Activated CD4-positive, alpha-beta T cell treated with anti-CD3 and anti-CD28 coated beads, Interleukin-2, amount 10 ng/mL, durations not matched to agents 7 days and 5 days (primary cell): ENCODE measurements at regions not wholly inside any gene's neighbourhood (a gene's known extent, or its start where the extent isn't known, plus 50 kb on each side); places are given as distances from the start of the nearest gene placed in this dataset.

Source experiments
- CTCF ChIA-PET: fragments of 350-600 bp; sonication (Branson Sonifier 250); formaldehyde crosslinking; loops from one replicate; lab custom pipeline; 2021; ENCODE audit warnings: antibody characterized with exemption; lab: Charles Lee
- POLR2A ChIA-PET: fragments of 350-600 bp; sonication (Branson Sonifier 250); formaldehyde crosslinking; loops from one replicate; lab custom pipeline; 2021; ENCODE audit warnings: antibody characterized with exemption; lab: Charles Lee
- DNase-seq: peaks from one replicate; pipeline ENCODE4 v3.0.0-alpha.2; 2020
- H3K27ac Mint-ChIP-seq: one replicate; pipeline ENCODE4 v1.8.0; 2021; ENCODE audit warnings: mild to moderate bottlenecking, moderate library complexity, mixed read lengths
- H3K27me3 Mint-ChIP-seq: one replicate; pipeline ENCODE4 v1.8.0; 2021; ENCODE audit warnings: mixed read lengths
- H3K36me3 Mint-ChIP-seq: one replicate; pipeline ENCODE4 v1.8.0; 2021; ENCODE audit warnings: low read depth, mixed read lengths
- H3K4me1 Mint-ChIP-seq: one replicate; pipeline ENCODE4 v1.8.0; 2021; ENCODE audit warnings: mixed read lengths
- H3K4me3 Mint-ChIP-seq: one replicate; pipeline ENCODE4 v1.8.0; 2021; ENCODE audit warnings: mild to moderate bottlenecking, moderate library complexity, mixed read lengths
- H3K9me3 Mint-ChIP-seq: one replicate; pipeline ENCODE4 v1.8.0; 2021; ENCODE audit warnings: mixed read lengths

GRCh38 chr3:110067527-110067926 lies 730.2 kb upstream of the DPPA4 start:
- CTCF ChIA-PET: no interaction called here
- no peaks in the 10 kb centered on the region for H3K9me3 Mint-ChIP-seq
- no peak for DNase-seq
- H3K36me3 Mint-ChIP-seq: no peaks in the 10 kb centered on the region
- H3K27me3 Mint-ChIP-seq: no peaks in the 10 kb centered on the region
- no peak overlapping the region for H3K27ac Mint-ChIP-seq
- POLR2A ChIA-PET: no interaction called here
- H3K4me3 Mint-ChIP-seq: no peak overlapping the region
- no peaks in the 10 kb centered on the region for H3K4me1 Mint-ChIP-seq

- POLR2A ChIA-PET: no interaction called here
- DNase-seq: no peak
- CTCF ChIA-PET: no interaction called here
- Mint-ChIP-seq H3K4me3 (no peak overlapping the region), H3K9me3 (no peaks in the 10 kb centered on the region), H3K36me3 (no peaks in the 10 kb centered on the region), H3K4me1 (no peaks in the 10 kb centered on the region), H3K27me3 (no peaks in the 10 kb centered on the region), H3K27ac (no peak overlapping the region)
Measured at GRCh38 chr3:110069761-110070160, 732.4 kb upstream of the DPPA4 start.

GRCh38 chr3:110070161-110070916 lies 733.0 kb upstream of the DPPA4 start:
- ChIA-PET POLR2A (no interaction called here), CTCF (no interaction called here)
- no peak overlapping the region for H3K4me3 Mint-ChIP-seq
- H3K4me1 Mint-ChIP-seq: no peaks in the 10 kb centered on the region
- no peaks in the 10 kb centered on the region for H3K9me3 Mint-ChIP-seq
- H3K36me3 Mint-ChIP-seq: no peaks in the 10 kb centered on the region
- no peak overlapping the region for H3K27ac Mint-ChIP-seq
- DNase-seq: no peak
- H3K27me3 Mint-ChIP-seq: no peaks in the 10 kb centered on the region

GRCh38 chr3:110074095-110074494 lies 736.7 kb upstream of the DPPA4 start:
- ChIA-PET CTCF (no interaction called here), POLR2A (no interaction called here)
- H3K36me3 Mint-ChIP-seq: no peaks in the 10 kb centered on the region
- no peak overlapping the region for H3K27ac Mint-ChIP-seq
- H3K4me1 Mint-ChIP-seq: no peaks in the 10 kb centered on the region
- no peak for DNase-seq
- H3K27me3 Mint-ChIP-seq: no peaks in the 10 kb centered on the region
- no peaks in the 10 kb centered on the region for H3K9me3 Mint-ChIP-seq
- no peak overlapping the region for H3K4me3 Mint-ChIP-seq

- H3K4me3 Mint-ChIP-seq: no peak overlapping the region
- no peak overlapping the region for H3K27ac Mint-ChIP-seq
- no peaks in the 10 kb centered on the region for H3K4me1 Mint-ChIP-seq
- H3K9me3 Mint-ChIP-seq: no peaks in the 10 kb centered on the region
- ChIA-PET CTCF (no interaction called here), POLR2A (no interaction called here)
- no peak for DNase-seq
- no peaks in the 10 kb centered on the region for H3K36me3 Mint-ChIP-seq
- H3K27me3 Mint-ChIP-seq: no peaks in the 10 kb centered on the region
Measured at GRCh38 chr3:110077093-110077492, 739.7 kb upstream of the DPPA4 start.

- Mint-ChIP-seq H3K27ac (no peak overlapping the region), H3K4me3 (no peak overlapping the region), H3K27me3 (peaks cover 2% of the 10 kb centered on the region), H3K36me3 (no peaks in the 10 kb centered on the region), H3K9me3 (no peaks in the 10 kb centered on the region), H3K4me1 (no peaks in the 10 kb centered on the region)
- DNase-seq: no peak
- CTCF ChIA-PET: no interaction called here
- POLR2A ChIA-PET: no interaction called here
Measured at GRCh38 chr3:110093411-110093810, 756.1 kb upstream of the DPPA4 start.

GRCh38 chr3:110093812-110094401 lies 756.6 kb upstream of the DPPA4 start:
- ChIA-PET POLR2A (no interaction called here), CTCF (no interaction called here)
- Mint-ChIP-seq H3K4me1 (no peaks in the 10 kb centered on the region), H3K9me3 (no peaks in the 10 kb centered on the region), H3K4me3 (no peak overlapping the region), H3K27ac (no peak overlapping the region), H3K27me3 (peaks cover 2% of the 10 kb centered on the region), H3K36me3 (no peaks in the 10 kb centered on the region)
- DNase-seq: no peak

GRCh38 chr3:110099711-110100110 lies 762.4 kb upstream of the DPPA4 start:
- no peaks in the 10 kb centered on the region for H3K36me3 Mint-ChIP-seq
- no peak for DNase-seq
- no peaks in the 10 kb centered on the region for H3K4me1 Mint-ChIP-seq
- H3K9me3 Mint-ChIP-seq: no peaks in the 10 kb centered on the region
- ChIA-PET POLR2A (no interaction called here), CTCF (no interaction called here)
- H3K4me3 Mint-ChIP-seq: no peak overlapping the region
- H3K27ac Mint-ChIP-seq: no peak overlapping the region
- H3K27me3 Mint-ChIP-seq: no peaks in the 10 kb centered on the region

- H3K9me3 Mint-ChIP-seq: no peaks in the 10 kb centered on the region
- no peak for DNase-seq
- H3K27ac Mint-ChIP-seq: no peak overlapping the region
- ChIA-PET CTCF (no interaction called here), POLR2A (no interaction called here)
- no peaks in the 10 kb centered on the region for H3K4me1 Mint-ChIP-seq
- H3K36me3 Mint-ChIP-seq: no peaks in the 10 kb centered on the region
- H3K4me3 Mint-ChIP-seq: no peak overlapping the region
- H3K27me3 Mint-ChIP-seq: no peaks in the 10 kb centered on the region
Measured at GRCh38 chr3:110101361-110101760, 764.0 kb upstream of the DPPA4 start.

GRCh38 chr3:110106805-110107204 lies 769.5 kb upstream of the DPPA4 start:
- Mint-ChIP-seq H3K4me1 (no peaks in the 10 kb centered on the region), H3K4me3 (no peak overlapping the region), H3K27me3 (no peaks in the 10 kb centered on the region), H3K27ac (no peak overlapping the region), H3K9me3 (no peaks in the 10 kb centered on the region), H3K36me3 (no peaks in the 10 kb centered on the region)
- CTCF ChIA-PET: no interaction called here
- DNase-seq: no peak
- POLR2A ChIA-PET: no interaction called here

GRCh38 chr3:110123946-110124345 lies 786.6 kb upstream of the DPPA4 start:
- Mint-ChIP-seq H3K4me3 (no peak overlapping the region), H3K4me1 (no peaks in the 10 kb centered on the region), H3K36me3 (no peaks in the 10 kb centered on the region), H3K27ac (no peak overlapping the region), H3K27me3 (no peaks in the 10 kb centered on the region), H3K9me3 (no peaks in the 10 kb centered on the region)
- DNase-seq: no peak
- ChIA-PET POLR2A (no interaction called here), CTCF (no interaction called here)

- no peak for DNase-seq
- Mint-ChIP-seq H3K36me3 (no peaks in the 10 kb centered on the region), H3K27ac (no peak overlapping the region), H3K9me3 (no peaks in the 10 kb centered on the region), H3K4me3 (no peak overlapping the region), H3K27me3 (no peaks in the 10 kb centered on the region), H3K4me1 (no peaks in the 10 kb centered on the region)
- ChIA-PET CTCF (no interaction called here), POLR2A (no interaction called here)
Measured at GRCh38 chr3:110126065-110126464, 788.7 kb upstream of the DPPA4 start.

GRCh38 chr3:110133971-110134370 lies 796.6 kb upstream of the DPPA4 start:
- Mint-ChIP-seq H3K9me3 (no peaks in the 10 kb centered on the region), H3K27me3 (no peaks in the 10 kb centered on the region), H3K36me3 (no peaks in the 10 kb centered on the region), H3K27ac (no peak overlapping the region), H3K4me3 (no peak overlapping the region), H3K4me1 (no peaks in the 10 kb centered on the region)
- POLR2A ChIA-PET: no interaction called here
- CTCF ChIA-PET: no interaction called here
- DNase-seq: no peak

GRCh38 chr3:110139048-110139447 lies 801.7 kb upstream of the DPPA4 start:
- ChIA-PET CTCF (no interaction called here), POLR2A (no interaction called here)
- Mint-ChIP-seq H3K27me3 (no peaks in the 10 kb centered on the region), H3K4me3 (no peak overlapping the region), H3K4me1 (no peaks in the 10 kb centered on the region), H3K36me3 (no peaks in the 10 kb centered on the region), H3K9me3 (no peaks in the 10 kb centered on the region), H3K27ac (no peak overlapping the region)
- DNase-seq: no peak
